Stimulated activated CD4-positive, alpha-beta T cell treated with anti-CD3 and anti-CD28 coated beads, Interleukin-15, amount 100 ng/mL, for 1 hour (primary cell): ENCODE measurements at regions not wholly inside any gene's neighbourhood (a gene's known extent, or its start where the extent isn't known, plus 50 kb on each side); places are given as distances from the start of the nearest gene placed in this dataset.
"Not testable (repeated sequence)": the region's sequence is repeated elsewhere in the genome, so short reads cannot be mapped to it uniquely, and the experiment has no call there.

Experiments
- DNase-seq, 2 donors: peaks; one replicate each; pipeline ENCODE4 v3.0.0-alpha.2; 2020; ENCODE audit warnings: low read depth in 1 of 2, low spot score in 1 of 2

GRCh38 chr17:21514567-21514966, 138.4 kb downstream of the KCNJ12 start:
- not testable (repeated sequence) for DNase-seq

- no peak for DNase-seq
These were observed 141.6 kb downstream of the KCNJ12 start for GRCh38 chr17:21517538-21518293.

GRCh38 chr17:21522755-21523336, 146.7 kb downstream of the KCNJ12 start:
- DNase-seq, result no peak

DNA sequence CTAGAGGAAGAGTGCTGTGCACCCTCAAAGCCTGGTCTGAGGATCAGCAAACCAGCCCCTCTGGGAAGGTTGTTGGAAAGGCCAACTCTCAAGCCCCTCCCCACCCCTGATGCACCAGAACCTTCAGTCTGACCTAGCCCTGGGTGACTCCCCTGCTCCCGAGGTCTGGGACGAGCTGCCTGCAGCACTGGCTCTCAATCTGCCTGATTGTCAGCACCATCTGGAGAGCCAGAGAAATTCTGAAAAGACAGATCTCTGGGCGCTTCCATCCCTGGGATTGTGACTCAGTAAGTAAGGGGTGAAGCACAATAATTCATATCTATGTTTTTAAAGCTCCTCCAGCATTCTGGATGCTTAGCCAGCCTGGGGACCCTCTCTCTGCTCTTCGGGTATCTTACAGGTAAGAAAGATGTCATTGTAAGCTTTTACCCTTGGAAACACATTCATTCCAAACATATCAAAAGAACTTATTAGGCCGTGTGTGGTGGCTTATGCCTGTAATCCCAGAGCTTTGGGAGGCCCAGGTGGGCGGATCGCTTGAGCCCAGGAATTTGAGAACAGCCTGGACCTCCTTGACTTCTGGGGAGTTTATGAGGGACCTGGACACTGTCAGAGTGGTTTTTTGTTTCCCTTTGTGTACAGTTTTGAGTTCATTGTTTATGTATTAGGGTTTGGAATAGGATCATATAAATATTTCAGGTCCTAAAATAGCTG, 147.5 kb downstream of the KCNJ12 start:
- no peak for DNase-seq

- DNase-seq, result no peak
These were observed 148.0 kb downstream of the KCNJ12 start for GRCh38 chr17:21524211-21524591.

- DNase-seq, result no peak
These were observed 149.4 kb downstream of the KCNJ12 start for GRCh38 chr17:21525464-21526130.

DNA sequence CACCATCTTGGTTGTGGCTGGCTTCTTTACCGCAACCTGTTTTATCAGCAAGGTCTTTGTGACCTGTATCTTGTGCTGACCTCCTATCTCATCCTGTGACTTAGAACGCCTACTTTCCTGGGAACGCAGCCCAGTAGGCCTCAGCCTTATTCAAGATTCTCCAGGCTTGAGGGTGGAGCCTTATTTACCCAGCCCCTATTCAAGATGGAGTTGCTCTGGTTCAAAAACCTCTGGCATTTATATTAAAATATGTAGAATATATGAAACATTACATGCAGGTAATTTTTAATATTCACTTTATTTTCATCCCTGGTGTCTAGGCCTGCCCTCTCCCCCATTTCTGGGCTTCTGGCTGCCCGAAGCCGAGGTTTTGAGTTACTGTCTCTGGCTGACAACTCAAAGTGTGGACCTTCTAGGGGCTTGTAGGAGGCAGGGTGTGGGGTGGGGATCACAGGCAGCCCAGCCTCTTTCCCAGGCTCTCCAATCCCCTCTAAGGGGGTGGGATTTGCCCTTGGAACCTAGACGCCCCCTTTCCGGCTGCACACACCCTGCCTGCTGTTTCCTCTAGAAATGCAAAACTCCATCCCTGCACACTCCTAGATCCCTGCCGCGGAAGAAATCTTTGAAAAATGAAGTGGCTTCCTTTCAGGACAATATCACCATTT, 152.0 kb downstream of the KCNJ12 start:
- no peak for DNase-seq

DNA sequence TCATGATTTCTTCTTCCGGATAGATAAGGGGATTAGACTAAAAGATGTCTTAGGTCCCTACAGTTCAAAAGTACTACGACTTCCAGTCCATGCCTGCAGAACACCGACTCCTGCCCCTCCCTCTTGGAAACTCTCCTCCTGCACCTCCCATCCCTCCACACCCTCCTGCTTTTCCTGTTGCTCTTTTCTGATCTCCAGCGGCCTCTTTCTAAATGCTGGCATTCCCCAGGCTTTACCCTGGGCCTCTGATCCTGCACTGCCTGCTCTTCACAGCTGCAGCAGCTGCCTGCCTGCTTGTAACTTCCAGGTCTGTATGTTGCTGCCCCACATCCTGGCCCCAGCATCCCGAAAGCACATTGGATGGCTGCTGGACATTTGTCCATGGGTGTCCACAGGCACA, 154.2 kb downstream of the KCNJ12 start:
- no peak for DNase-seq

- no peak for DNase-seq
These were observed 154.7 kb downstream of the KCNJ12 start for GRCh38 chr17:21530841-21531240.

- no peak for DNase-seq
These were observed 156.7 kb downstream of the KCNJ12 start for GRCh38 chr17:21532763-21533385.

DNA sequence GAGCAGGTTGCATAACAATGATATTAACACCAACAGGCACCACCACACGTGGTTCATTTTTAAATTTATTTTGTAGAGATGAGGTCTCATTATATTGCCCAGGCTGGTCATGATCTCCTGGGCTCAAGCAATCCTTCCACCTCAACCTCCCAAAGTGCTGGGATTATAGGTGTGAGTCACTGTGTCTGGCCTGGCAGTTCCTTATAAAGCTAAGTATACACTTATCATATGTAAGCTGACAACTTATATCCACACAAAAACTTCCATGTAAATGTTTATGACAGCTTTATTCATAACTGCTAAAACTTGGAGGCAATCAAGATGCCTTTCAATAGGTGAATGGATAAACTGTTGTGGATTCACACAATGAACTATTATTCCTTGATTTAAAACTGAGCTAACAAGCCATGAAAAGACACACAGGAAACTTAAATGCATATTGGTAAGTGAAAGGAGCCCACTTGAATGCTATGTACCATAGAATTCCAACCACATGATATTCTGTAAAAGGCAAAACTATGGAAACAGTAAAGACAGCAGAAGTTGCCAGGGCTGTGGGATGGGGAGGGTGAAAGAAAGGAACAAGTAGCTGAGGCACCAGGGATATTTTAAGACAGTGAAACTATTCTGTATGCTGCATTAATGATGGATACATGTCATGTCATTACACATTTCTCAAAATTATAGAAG, 156.5 kb upstream of the KCNJ18 start:
- DNase-seq, result no peak

DNA sequence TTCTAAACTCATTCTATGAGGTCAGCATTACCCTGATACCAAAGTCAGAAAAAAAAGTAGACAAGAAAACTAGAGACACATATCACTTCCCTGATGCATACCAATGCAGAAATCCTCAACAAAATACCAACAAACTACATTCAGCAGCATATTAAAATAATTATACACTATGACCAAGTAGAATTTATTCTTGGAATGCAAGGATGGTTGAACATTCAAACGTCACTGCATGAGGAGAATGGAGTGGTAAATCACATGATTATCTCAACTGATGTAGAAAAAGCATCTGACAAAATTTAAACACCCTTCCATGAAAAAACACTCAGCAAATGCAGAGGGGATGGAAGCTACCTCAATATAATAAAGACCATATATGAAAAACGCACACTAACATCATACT, 155.0 kb upstream of the KCNJ18 start:
- DNase-seq, result no peak

GRCh38 chr17:21538615-21539014, 153.7 kb upstream of the KCNJ18 start:
- DNase-seq, result no peak

DNA sequence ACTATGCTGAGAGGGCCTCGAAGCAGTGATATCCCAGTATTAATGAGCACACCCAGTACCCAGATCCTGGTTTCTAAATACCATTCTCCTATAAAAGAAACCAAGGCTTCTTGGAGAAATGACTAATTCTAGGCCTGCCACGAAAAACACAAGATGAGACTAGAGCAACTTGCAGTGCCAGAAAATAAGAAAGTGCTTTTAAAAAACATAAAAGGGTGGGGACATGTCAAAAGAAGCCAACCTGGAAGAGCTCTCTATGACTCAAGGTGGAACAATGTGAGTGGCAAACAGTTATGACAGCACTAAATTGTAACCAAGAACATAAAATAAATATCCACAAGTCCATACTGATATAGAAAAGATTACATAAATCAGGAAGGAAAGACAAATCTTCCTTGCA, 153.2 kb upstream of the KCNJ18 start:
- no peak for DNase-seq

DNA sequence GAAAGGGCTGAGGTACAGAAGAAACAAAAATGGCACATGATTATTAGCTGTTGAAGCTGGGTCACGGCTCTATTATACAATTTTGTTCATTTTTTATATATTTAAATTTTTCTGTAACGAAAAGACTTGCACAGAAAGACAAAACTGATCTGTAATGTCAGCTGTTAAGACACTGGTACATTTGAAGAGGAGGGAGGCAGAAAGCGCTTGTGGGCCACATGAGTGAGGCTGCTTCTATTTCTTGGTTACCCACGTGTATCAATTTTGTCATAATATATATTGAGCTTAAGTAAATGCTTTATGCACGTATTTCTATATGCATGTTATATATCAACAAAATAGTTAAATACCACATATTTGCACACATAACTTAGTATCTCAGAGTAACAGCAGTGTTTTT, 151.8 kb upstream of the KCNJ18 start:
- no peak for DNase-seq

DNA sequence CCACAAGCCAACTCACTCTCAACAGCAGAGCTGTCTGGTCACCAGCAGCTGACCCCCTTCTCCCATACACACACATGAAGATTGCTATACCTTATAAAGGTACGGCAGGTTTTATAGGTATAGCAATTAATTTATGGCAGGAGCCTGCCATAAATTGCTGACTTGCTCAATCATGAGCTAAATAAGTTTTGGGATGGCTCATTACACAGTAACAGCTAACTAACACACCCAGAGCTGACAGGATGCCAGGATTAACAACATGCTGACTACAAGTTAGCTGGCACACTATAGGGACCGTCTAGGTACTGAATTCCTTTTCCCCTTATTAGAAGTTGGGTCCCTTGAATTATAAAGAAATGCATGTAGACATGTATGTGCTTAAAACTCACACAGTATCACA, 150.3 kb upstream of the KCNJ18 start:
- no peak for DNase-seq

GRCh38 chr17:21542991-21543390, 149.3 kb upstream of the KCNJ18 start:
- no peak for DNase-seq

- DNase-seq, result no peak
These were observed 147.3 kb upstream of the KCNJ18 start for GRCh38 chr17:21545064-21545463.

GRCh38 chr17:21548236-21548635, 144.1 kb upstream of the KCNJ18 start:
- DNase-seq, result no peak

GRCh38 chr17:21549107-21549687, 143.1 kb upstream of the KCNJ18 start:
- DNase-seq, result no peak
